CD4-positive, alpha-beta T cell treated with Interleukin-6 for 4 hours (primary cell): ENCODE measurements at regions not wholly inside any gene's neighbourhood (a gene's known extent, or its start where the extent isn't known, plus 50 kb on each side); places are given as distances from the start of the nearest gene placed in this dataset.
A peak's percentile ranks its signal among the peaks of the same experiment; 100 is the strongest.
"Not testable (repeated sequence)": the region's sequence is repeated elsewhere in the genome, so short reads cannot be mapped to it uniquely, and the experiment has no call there.

Source experiments
- DNase-seq: peaks from one replicate; pipeline ENCODE4 v3.0.0-alpha.2; 2020; ENCODE audit warnings: mixed read lengths

DNA sequence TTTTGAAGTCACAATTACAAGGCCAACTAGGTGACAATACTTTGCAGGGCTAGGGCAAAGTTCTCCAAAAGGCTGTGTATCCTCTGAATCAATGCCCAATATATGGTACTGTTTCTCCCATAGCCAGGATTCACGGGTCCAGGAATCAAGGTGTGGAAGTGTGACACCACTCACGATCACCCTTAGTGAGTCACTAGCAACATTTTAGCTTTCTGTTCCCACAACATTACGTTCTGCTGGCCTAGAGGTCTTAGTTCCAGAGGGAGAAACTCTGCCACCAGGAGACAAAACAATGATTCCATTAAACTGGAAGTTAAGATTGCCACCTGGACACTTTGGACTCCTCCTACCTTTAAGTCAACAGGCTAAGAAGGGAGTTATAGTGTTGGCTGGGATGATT is 88.5 kb upstream of the RANBP6 start:
- not testable (repeated sequence) for DNase-seq

- not testable (repeated sequence) for DNase-seq
Measured at GRCh38 chr9:6102336-6102987, 87.0 kb upstream of the RANBP6 start.

GRCh38 chr9:6101725-6102124 is 86.3 kb upstream of the RANBP6 start:
- not testable (repeated sequence) for DNase-seq

DNA sequence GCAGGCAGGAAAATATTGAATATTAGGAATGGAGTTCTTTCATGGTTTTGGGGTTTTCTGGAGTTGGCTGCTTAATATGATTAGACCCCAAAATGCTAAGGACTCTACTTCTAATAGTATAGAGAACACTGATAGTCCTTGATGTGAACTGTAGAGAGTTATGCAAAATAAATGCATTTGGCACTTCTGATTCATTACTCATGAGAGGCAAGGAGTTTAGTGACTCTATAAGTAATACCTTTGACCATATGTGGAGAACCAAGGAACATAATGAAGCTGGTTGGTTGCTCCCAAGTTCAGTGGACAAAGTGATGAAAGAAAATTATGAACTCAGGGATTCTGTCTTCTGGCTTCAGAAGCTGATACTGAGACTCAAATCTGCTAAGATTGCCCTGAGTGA is 83.9 kb upstream of the RANBP6 start:
- not testable (repeated sequence) for DNase-seq

DNA sequence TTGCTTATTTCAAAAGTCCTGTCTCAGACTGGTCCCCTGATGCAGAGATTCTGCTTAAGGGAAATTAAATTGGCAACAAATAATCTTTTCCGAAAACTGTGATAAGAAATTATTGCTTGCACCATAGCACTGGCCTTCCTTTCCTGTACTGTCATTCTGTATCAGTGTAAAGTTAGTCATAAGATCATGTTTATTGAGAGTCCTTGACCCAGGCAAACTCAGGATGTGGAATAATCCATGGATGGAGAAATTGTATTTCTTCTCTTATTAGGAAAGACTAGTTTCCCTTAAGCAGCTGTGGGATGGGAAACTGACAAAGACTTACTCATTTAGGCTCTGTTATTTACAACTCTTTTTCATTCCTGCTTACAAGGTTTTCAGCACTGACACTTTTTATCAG is 83.0 kb upstream of the RANBP6 start:
- no peak for DNase-seq

- DNase-seq: no peak
Measured at GRCh38 chr9:6096821-6097220, 81.4 kb upstream of the RANBP6 start.

- no peak for DNase-seq
Measured at GRCh38 chr9:6090277-6091210, 75.1 kb upstream of the RANBP6 start.

DNA sequence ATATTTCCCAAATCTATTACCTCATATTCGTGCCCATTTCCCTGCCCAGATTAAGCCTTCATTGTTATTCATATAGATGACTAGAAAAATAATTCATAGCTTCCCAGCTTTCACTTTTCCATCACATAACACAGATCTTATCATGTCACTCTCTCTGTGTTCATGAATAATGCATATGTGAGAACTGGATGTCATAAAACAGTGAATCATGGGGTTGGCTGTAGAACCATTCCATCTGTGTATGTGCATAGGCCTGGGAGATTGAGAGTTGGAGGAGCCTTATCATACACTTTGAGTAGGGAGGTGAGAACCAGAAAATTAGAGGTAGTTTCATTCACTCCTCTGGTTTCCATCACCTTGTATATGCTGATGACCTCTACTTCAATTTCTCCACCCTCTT is 73.9 kb upstream of the RANBP6 start:
- no peak for DNase-seq

GRCh38 chr9:6086006-6086655 is 70.7 kb upstream of the RANBP6 start:
- DNase-seq: no peak

DNA sequence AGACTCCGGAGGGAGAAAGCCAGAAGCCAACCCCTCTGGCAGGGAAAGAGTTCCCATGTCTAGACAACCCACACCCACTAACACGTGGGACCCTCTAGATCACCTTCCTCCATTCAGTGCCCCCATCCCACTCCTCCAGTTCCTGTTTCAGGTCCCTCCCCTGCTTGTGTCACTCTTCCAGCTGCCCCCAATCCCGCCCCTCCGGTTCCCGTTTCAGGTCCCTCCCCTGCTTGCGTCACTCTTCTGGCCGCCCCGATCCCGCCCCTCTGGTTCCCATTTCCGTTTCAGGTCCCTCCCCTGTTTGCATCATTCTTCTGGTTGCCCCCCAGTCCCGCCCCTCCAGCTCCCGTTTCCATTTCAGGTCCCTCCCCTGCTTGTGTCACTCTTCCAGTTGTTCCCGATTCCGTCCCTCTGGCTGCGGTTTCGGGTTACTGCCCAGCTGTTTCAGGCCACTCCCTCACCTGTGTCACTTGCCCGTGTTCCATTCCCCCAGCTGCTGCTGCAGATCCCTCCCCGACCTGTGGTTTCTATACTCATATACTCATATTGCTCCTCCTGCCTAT is 64.8 kb upstream of the RANBP6 start:
- DNase-seq: peak; percentile 81

- no peak for DNase-seq
Measured at GRCh38 chr9:6079386-6079785, 64.0 kb upstream of the RANBP6 start.

GRCh38 chr9:6078382-6079105 is 63.1 kb upstream of the RANBP6 start:
- no peak for DNase-seq

- DNase-seq: no peak
Measured at GRCh38 chr9:6076851-6077250, 61.4 kb upstream of the RANBP6 start.

DNA sequence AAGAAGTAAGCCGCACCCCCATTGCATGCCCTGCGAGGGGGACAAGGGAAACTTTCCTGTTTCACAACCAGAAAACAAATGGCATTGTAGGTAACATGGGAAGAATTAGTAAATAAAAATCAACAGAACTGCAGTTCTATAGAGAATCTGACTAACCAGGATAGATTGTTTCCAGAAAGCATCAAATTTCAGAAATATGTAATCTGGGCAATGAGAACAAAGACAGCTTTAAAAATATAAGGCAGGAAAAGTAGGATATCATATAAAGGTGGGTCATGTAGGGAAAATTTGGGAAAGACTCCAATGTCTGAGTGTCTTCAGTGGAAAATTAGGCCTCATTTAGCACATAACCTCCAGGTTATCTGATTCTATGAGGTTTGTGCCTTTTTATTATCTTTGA is 58.3 kb upstream of the RANBP6 start:
- DNase-seq: no peak

GRCh38 chr9:6072865-6073264 is 57.4 kb upstream of the RANBP6 start:
- DNase-seq: no peak

DNA sequence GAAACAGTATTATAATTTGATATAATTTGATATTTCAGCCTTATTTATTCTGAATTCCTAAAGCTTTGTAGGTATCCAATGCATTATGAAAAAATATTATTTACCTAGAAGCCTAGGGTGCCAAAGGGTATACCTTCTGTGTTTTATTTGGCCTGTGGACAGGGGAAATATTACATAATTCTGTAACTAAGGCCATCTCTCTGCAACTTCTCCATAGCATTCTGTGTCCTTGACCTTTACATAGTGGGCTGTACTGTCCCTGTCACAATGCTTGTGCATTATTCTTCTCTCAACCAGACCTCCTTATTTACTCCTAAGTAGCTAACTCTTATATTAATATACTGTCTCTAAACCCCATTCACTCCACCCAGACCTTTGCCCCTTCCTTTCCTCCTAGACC is 57.0 kb upstream of the RANBP6 start:
- no peak for DNase-seq

GRCh38 chr9:6068983-6069382 is 53.6 kb upstream of the RANBP6 start:
- DNase-seq: peak; percentile 15

GRCh38 chr9:6067426-6067825 is 52.0 kb upstream of the RANBP6 start:
- no peak for DNase-seq
